HPDE6-E6E7 (cell line): ENCODE measurements at regions not wholly inside any gene's neighbourhood (a gene's known extent, or its start where the extent isn't known, plus 50 kb on each side); places are given as distances from the start of the nearest gene placed in this dataset.
"Not testable (repeated sequence)": the region's sequence is repeated elsewhere in the genome, so short reads cannot be mapped to it uniquely, and the experiment has no call there.

Experiments
- DNase-seq: peaks from one replicate; pipeline ENCODE4 v3.0.0; 2011; ENCODE audit warnings: missing footprints; ENCODE audit errors: extremely low spot score

DNA sequence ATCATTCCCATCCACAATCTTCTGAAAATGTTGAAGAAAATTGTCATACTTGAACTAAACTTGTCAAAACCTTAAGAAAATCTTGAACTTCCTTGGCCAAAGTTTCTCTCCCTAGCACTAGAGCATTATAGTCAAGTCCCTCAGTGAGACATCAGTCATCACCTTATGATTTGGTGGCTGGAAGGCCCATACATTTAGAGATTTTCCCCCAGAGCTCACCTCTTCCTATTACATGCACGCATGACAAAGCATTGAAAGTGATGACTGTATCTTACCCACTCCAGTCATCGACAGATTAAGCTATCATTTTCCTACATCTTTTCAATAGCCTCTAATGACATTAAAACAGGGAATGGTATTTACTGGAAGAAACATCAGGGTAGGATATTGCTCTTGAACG, 948.8 kb downstream of the TMEM121 start:
- not testable (repeated sequence) for DNase-seq

DNA sequence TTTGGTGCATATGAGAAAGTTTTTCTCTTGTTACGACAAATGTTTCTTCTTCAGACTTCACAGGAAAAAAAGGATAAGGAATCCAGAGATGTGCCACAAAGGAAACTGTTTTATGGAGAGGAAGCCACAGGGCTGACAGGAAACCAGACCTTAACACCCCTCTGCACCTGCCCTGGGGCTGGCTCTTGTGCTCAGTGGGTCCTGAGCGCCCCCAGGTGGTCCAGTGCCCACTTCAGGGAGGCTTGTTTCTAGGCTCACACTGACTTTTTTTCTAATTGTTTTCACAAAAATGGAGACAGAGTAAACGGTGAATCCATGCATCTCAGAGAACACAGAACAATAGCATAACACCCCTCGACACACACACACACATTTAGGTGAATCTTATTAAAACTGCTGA, 951.2 kb downstream of the TMEM121 start:
- not testable (repeated sequence) for DNase-seq

DNA sequence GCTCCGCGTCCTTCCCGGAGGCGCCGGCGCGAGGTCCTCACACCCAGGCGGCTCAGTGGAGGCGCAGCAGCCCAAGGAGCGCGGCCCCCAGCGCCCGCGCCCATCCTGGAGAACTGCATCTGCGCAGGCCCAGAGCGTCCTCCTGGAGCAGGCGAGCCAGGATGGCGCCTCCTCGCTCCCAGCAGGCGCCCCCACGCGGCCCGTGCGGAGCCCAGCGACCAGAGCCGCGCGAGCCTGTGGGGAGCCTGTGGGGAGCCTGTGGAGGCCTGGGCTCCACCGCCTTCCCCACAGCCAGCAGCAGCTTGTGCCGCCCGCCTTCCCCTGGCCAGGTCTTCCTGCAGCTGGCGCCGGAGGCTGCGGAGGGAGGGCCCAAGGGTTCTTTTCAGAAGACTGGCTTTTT, 953.9 kb downstream of the TMEM121 start:
- not testable (repeated sequence) for DNase-seq

DNA sequence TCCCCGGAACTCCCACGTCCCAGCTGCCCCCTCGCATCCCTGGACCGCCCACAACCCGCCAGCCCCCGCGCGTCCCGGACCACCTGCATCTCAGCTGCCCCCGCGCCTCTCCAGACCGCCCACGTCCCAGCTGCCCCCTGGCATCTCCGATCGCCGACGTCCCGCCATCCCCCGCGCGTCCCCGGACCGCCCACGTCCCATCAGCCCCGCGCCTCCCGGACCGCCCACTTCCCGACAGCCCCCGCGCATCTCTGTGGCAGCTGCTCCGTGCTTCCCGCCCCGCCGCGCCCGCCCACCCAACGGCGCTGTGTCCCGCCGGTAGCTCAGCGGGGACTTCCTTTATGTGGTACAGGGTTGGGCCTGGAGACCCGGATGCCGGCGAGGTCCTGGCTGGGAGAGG, 955.8 kb downstream of the TMEM121 start:
- DNase-seq: not testable (repeated sequence)

DNA sequence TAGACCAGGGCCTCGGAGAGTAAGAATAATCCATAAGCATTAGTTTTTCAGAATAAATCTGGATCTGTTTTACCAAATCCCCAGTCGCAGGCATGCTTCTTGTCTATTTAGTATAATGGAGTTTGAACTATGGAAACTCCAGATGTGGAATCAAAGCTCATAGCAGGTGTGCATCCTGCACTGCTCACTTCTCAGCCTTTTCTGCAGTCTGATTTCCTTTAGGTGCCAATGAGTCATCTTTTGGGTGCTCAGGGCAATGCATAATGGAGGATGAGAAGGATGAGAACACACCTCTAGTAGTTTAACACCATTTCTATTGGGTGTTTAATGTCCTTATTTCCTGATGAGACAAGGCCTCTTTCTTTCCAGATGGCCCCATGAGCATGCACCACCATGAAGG, 961.2 kb downstream of the TMEM121 start:
- DNase-seq: no peak

DNA sequence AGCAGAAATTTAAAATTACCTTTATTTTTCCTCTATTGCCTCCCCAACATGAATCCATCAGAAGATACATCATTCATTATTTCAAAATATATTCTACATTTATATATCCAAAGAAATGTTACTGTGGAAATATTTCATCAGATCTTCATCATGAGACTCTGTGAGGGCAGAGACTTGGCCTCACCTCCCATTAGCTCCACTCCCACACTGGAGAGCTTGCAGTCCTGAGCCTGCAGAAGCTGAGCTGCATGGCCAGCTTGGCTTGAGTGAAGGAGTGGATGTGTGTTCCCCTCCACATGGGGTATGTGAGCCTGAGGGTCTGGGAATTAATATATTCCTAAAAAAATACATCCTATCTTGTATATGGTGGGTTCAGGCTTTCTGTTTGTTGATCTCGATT, 961.9 kb downstream of the TMEM121 start:
- DNase-seq: no peak

DNA sequence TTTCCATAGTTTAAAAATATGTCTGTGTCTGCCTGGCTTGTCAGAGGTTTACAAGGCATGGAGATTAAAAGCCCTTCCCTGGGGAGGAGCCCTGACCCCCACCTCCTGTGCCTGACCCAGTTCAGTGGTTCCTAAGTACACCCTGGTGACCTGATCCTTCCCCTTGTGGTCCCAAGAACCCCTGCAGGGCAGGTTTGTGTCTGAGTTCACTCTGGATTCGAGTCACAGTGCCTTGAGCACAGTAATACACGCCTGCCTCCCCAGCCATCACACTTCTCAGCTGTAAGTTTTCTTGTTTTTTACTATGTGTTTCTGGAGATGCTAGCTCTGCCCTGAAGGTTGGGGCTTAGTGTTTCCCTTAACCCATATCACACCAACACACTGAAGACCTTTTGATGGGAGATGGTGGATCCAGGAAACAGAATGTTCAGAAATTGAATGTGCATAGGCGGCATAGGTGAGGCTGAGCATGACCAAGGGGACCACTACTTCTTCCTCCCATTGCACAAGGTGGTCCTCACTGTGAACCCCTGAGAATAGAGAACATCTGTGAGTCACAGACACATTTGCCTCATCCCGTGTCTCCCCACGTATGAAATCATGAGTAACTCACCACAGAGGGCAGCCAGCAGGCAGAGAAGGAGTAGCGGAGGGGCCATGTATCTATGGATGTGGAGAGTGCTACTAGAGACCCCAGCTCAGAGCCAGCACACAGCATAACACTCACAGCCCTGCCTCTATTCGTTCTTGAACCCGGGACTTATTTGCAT, 962.9 kb downstream of the TMEM121 start:
- no peak for DNase-seq

DNA sequence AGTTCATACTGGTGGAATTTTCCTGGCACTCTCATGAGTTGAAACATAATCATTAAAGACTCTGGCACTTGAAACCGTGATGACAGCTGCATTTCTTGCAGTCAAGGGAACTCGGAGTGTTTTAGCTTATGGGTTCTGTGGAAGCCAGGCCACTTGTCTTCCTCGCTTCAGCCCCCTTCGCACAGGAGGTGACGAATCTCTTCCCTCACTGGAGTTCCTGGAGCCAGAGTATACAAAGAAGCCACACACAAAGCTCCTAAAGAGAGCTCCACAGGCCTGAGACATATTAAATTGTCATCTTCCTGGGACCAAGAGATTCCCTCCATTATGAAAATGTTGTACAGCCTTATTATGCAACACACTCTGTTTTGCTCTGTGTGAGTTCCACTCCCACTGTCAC, 964.1 kb downstream of the TMEM121 start:
- DNase-seq: no peak

DNA sequence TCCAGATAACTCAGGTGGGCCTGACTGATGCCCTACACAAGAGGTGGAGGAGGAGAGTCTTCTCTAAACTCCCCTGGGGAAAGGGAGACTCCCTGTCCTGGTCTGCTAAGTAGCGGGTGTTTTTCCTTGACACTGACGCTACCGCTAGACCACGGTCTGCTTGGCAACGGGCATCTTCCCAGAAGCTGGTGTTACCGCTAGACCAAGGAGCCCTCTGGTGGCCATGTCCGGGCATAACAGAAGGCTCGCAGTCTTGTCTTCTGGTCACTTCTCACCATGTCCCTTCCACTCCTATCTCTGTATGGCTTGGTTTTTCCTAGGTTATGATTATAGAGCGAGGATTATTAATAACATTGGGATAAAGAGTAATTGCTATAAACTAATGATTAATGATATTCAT, 965.5 kb downstream of the TMEM121 start:
- no peak for DNase-seq

DNA sequence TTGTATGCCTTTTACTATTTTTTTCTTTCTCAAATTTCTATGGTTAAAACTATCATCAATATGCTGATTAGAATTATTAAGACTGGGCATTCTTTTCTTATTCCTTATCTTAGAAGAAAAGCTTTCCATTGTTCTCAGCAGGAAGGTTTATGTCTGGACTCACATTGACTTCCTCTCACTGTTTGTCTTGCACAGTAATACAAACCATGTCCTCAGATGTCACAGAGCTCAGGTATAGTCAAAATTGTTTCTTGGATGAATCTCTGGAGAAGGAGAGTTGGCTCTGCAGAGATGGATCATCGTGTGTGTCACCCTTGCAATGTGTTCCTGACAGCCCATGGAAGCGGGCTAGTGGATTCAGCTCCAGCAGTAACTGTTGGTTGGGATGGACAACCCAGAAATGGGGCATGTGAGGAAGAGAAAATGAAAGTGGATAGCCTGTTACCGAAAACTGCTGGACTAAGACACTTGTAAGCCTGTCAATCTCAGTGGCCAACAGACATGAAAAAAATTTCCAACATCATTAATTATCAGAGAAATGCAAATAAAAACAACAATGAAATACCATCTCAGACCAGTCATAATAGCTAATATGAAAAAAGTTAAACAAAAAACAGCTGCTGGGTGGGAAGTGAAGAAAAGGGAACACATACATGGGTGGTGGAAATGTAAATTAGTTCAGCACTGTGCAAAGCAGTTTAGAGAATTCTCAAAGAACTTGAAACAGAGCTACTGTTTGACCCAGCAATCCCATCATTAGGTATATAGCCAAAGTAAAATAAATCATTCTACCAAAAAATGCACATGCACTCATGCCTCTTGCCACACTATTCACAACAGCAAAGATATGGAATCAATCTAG, 967.8 kb downstream of the TMEM121 start:
- DNase-seq: no peak

DNA sequence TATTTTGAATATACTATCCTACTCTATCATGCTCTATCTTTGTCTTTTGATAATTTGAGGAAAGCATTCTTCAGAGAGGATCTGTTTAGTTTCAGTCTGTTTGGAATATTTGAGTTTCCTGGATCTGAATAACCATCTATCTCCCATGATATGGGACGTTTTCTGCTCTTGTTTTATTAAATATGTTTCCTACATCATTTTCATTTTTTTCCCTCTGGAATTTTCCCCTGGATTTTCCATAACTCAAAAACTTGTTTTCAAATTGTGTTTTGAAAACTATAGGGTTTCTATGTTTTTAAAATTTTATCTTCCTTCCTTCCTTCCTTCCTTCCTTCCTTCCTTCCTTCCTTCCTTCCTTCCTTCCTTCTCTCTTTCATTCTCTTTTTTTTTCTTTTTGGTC, 974.2 kb downstream of the TMEM121 start:
- no peak for DNase-seq

DNA sequence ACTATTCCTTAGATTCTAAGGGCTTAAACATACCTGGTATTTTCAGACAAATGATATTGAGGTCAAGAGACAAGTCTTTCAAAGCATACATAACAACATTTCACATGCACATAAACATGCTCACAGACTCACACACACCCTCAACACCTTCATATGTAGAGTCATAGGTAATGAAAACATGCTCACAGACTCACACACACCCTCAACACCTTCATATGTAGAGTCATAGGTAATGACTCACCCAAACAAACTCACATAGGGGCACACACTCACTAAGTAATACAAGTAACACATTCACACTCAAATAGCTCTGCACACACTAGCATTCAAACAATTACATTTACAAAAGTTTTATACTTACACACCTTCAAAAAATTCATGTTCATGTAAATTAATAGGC, 975.5 kb downstream of the TMEM121 start:
- no peak for DNase-seq

DNA sequence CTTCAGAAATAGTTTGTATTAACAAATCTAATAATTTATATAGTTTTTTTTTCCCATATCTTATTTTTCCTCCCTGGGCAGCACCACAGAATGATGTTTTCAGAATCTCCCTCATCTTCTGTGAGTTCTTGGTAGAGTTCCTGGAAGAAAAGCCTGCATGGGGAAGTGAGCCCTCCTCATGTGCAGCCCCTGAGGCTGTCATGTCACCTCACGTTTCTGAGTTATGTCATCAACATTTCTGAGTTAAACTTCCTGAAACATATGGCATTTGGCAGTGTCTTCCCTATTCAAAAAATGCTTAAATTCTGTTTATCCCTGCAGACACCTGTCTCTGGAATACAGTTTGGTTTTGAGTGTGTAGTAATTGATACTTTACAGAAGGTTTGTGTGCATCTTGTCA, 979.0 kb downstream of the TMEM121 start:
- no peak for DNase-seq

DNA sequence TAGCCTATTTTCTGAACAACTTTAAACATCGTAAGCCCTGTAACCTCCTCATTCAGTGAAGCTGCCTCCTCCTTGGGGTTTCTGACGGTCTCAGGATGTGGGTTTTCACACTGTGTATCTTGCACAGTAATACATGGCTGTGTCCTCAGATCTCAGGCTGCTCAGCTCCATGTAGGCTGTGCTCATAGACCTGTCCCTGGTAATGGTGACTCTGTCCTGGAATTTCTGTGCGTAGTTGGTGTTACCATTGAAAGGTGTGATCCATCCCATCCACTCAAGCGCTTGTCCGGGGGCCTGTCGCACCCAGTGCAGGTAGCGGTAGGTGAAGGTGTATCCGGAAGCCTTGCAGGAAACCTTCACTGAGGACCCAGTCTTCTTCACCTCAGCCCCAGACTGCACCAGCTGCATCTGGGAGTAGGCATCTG, 980.5 kb downstream of the TMEM121 start:
- DNase-seq: no peak

DNA sequence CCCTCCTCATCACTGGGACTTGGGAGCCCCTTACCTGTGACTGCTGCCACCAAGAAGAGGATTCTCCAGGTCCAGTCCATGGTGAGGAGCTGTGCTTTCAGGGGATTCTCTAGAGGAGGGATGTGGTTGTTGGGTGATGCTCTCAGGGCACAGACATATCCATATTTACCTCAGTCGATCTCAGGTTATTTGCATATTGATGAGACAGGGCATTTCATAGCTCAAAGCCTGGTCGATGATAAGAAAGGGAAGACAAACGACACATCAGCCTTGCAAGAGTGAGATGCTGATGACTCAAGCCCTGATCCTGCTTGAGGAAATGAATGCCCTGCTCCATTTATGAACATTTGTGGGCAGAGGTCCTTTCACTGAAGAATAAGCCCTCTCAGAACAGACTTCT, 981.0 kb downstream of the TMEM121 start:
- DNase-seq: no peak

DNA sequence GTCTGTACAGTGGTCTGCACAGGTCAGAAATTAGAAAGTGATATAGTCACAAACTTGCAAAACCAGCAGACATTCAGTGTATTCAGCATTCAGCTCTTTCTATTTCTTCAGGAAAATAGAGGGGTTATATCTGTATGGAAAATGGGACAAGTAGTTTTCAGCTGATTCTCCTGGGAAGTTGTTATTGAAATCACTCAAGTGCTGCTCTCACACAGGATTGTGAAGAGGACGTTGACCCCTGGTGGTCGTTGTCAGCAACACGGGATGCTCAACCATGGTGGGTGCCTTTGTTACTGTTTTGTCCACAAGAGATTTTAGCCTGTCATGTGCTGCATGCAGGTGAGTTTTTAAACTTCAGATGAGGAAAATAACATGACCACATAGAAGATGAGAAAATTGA, 981.8 kb downstream of the TMEM121 start:
- no peak for DNase-seq

DNA sequence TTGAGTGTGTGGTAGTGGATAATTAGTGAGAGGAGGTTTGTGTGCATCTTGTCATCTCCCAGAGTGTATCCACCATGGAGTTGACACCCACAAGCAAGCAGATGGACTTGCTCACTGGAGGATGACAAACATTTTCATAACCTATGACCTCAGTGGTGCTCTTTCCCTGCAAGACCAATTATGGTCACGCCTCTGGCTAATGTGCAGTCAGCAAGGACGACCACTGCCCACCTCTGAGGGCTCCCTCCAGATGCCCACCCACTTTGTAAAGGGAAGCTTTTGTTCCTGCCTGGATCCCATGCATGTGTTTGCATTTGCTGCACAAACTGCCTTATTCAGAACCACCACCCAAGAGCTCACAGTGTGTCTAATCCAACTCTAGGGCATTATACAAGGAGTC, 982.8 kb downstream of the TMEM121 start:
- DNase-seq: no peak

DNA sequence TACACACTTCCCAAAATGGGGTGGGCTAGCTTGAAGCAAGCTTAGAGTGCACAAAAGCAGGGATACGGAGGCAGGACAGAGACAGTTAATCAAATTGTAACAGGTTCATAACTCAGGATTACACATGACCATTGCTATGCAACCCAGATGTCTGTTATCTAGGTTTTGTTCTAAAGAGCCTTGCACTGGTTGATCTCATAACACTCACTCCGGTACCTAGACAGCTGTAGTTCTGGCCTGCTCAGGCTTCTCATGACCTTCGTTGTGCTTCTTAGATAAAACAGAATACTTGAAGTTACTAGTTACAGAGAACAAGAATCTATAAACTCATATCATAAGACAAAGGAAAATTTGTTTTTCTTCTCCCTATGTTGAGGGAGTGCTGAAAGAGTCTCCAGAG, 983.4 kb downstream of the TMEM121 start:
- no peak for DNase-seq

DNA sequence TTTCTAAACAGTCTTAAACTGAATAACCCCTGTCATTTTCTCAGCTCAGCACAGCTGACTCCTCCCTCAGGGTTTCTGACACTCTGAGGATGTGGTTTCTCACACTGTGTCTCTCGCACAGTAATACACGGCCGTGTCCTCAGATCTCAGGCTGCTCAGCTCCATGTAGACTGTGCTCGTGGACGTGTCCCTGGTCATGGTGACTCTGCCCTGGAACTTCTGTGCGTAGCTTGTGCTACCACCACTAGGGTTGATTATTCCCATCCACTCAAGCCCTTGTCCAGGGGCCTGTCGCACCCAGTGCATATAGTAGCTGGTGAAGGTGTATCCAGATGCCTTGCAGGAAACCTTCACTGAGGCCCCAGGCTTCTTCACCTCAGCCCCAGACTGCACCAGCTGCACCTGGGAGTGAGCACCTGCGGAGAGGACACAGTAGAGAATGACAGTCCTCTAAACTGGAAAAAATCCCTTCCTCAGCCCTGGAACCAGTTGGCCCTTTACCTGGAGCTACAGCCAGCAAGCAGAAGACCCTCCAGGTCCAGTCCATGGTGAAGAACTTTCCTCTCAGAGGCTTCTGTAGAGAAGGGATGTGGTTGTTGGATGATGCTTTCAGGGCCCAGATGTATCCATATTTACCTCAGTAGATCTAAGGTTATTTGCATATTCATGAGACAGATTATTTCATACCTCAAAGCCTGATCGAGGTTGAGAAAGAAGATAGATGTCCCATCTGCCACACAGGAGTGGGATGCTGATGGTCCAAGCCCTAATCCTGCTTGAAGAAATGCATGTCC, 984.8 kb downstream of the TMEM121 start:
- no peak for DNase-seq

DNA sequence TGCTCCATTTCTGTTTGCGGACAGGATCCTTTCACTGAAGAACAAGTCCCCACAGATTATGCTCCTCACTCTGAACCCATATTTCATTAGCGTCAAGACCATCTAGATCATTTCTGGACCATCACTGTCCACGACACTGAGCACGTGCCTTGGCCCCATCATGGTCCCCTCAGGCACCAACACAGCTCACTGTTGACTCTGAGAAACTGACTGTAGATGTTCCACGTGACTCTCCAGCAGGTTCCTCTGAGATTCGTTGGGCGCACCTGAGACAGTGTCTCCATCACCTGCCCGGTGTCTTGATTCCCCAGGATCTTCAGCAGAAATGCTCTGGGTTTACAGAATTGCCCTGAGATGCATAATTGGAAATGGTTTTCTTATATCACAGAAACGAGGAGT, 985.4 kb downstream of the TMEM121 start:
- no peak for DNase-seq

DNA sequence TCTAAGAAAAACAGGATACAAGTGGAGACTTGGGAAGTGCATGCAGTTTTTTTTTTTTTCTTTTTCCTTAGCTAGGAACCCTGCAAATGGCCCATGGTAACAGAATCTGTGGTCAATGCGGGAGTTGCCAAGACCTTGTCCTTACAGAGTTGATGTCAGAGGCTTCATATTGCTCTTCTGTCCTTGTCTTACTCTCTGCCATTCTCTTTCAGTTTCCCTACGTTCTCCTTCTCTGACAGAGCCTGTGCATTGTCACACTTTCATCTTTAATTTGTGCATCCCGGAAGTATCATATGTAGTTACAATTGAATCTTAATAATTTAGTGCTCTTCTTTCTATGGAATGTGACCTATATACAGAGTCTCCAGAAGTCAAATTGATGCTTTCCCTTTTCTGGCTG, 986.9 kb downstream of the TMEM121 start:
- DNase-seq: no peak
